GM23338 (cell line): ENCODE measurements at regions not wholly inside any gene's neighbourhood (a gene's known extent, or its start where the extent isn't known, plus 50 kb on each side); places are given as distances from the start of the nearest gene placed in this dataset.
A peak's percentile ranks its signal among the peaks of the same experiment; 100 is the strongest.

Source experiments
- ATAC-seq: fragments of 200-7000 bp; cut with Tn5 transposase; 3 replicates; pipeline ENCODE4 v1.9.1; 2020
- DNase-seq: peaks from one replicate; pipeline ENCODE4 v3.0.0-alpha.2; 2015; ENCODE audit warnings: low spot score
- H2AFZ ChIP-seq: fragments of 200-600 bp; sonication (generic); 2 replicates; pipeline ENCODE4 v1.8.0; 2016; ENCODE audit warnings: antibody characterized with exemption, mild to moderate bottlenecking, moderate library complexity
- H3F3A ChIP-seq: fragments of 200-600 bp; sonication (generic); replicated peaks from 2 replicates; pipeline ENCODE4 v1.8.0; 2017; ENCODE audit warnings: antibody characterized with exemption, mixed run types, low read depth
- H3K27ac ChIP-seq: fragments of 200-600 bp; sonication (generic); 2 replicates; pipeline ENCODE4 v1.6.1; 2016; ENCODE audit warnings: low read depth
- H3K27me3 ChIP-seq: fragments of 200-600 bp; sonication (generic); 2 replicates; pipeline ENCODE4 v1.8.0; 2016; ENCODE audit warnings: mild to moderate bottlenecking, mixed run types, moderate library complexity; ENCODE audit not compliant: insufficient read depth
- H3K36me3 ChIP-seq: fragments of 200-600 bp; sonication (generic); 2 replicates; pipeline ENCODE4 v1.8.0; 2016; ENCODE audit warnings: mild to moderate bottlenecking; ENCODE audit not compliant: insufficient read depth
- H3K4me1 ChIP-seq: fragments of 200-600 bp; sonication (generic); 2 replicates; pipeline ENCODE4 v1.8.0; 2016; ENCODE audit warnings: mild to moderate bottlenecking, moderate library complexity; ENCODE audit not compliant: insufficient read depth
- H3K4me2 ChIP-seq: fragments of 200-600 bp; sonication (generic); 2 replicates; pipeline ENCODE4 v1.7.1; 2017; ENCODE audit warnings: mixed run types
- H3K4me3 ChIP-seq: fragments of 200-600 bp; sonication (generic); 2 replicates; pipeline ENCODE4 v1.6.1; 2016; ENCODE audit warnings: mixed run types
- H3K79me2 ChIP-seq: fragments of 200-600 bp; sonication (generic); replicated peaks from 2 replicates; pipeline ENCODE4 v1.8.0; 2017; ENCODE audit warnings: mild to moderate bottlenecking; ENCODE audit not compliant: insufficient read depth
- H3K9me2 ChIP-seq: fragments of 200-600 bp; sonication (generic); 2 replicates; pipeline ENCODE4 v1.8.0; 2017; ENCODE audit not compliant: insufficient read depth
- H4K20me1 ChIP-seq: fragments of 200-600 bp; sonication (generic); replicated peaks from 2 replicates; pipeline ENCODE4 v1.8.0; 2017; ENCODE audit warnings: mild to moderate bottlenecking; ENCODE audit not compliant: insufficient read depth
- H3K27ac Mint-ChIP-seq: 2 replicates; pipeline ENCODE4 v1.8.0; 2020; ENCODE audit warnings: inconsistent platforms, mild to moderate bottlenecking, moderate library complexity, mixed read lengths
- H3K27me3 Mint-ChIP-seq: 3 replicates; pipeline ENCODE4 v1.8.0; 2022; ENCODE audit warnings: low read depth, mild to moderate bottlenecking, moderate library complexity, mixed read lengths, inconsistent platforms; ENCODE audit not compliant: insufficient read depth, poor library complexity
- H3K36me3 Mint-ChIP-seq: 3 replicates; pipeline ENCODE4 v1.8.0; 2021; ENCODE audit warnings: low read depth, mild to moderate bottlenecking, inconsistent platforms, moderate library complexity, mixed read lengths
- H3K4me1 Mint-ChIP-seq: 3 replicates; pipeline ENCODE4 v1.8.0; 2020; ENCODE audit warnings: mild to moderate bottlenecking, inconsistent platforms, mixed read lengths
- H3K4me3 Mint-ChIP-seq: 3 replicates; pipeline ENCODE4 v1.8.0; 2021; ENCODE audit warnings: moderate library complexity, mild to moderate bottlenecking, inconsistent platforms, mixed read lengths
- H3K9me3 Mint-ChIP-seq: 3 replicates; pipeline ENCODE4 v1.8.0; 2020; ENCODE audit warnings: moderate library complexity, mild to moderate bottlenecking, inconsistent platforms, mixed read lengths
- CREB1 ChIP-seq: fragments of 250-450 bp; sonication (Bioruptor Pico); IDR thresholded peaks from 2 replicates; pipeline ENCODE4 v1.5.0; 2020; ENCODE audit warnings: low read depth, mild to moderate bottlenecking, moderate library complexity
- CTCF ChIP-seq, 2 experiments: fragments of 200-600 bp in 1 of 2; sonication (generic) in 1 of 2; conservative IDR thresholded peaks; 2 replicates each; pipeline versions ENCODE4 v1.5.1 to v1.6.1; 2016 to 2017; ENCODE audit warnings: antibody characterized with exemption in 2 of 2, low read depth in 2 of 2, mild to moderate bottlenecking in 2 of 2, moderate library complexity in 1 of 2
- EZH2 ChIP-seq: fragments of 200-600 bp; sonication (generic); IDR thresholded peaks from one replicate; pipeline ENCODE4 v1.8.0; 2017; ENCODE audit warnings: antibody characterized with exemption, mild to moderate bottlenecking, low read depth; ENCODE audit not compliant: unreplicated experiment
- EZH2phosphoT487 ChIP-seq: fragments of 200-600 bp; sonication (generic); IDR thresholded peaks from one replicate; pipeline ENCODE4 v1.8.1; 2018; ENCODE audit warnings: antibody characterized with exemption; ENCODE audit not compliant: unreplicated experiment
- JUNB ChIP-seq: IDR thresholded peaks from one replicate; pipeline ENCODE4 v1.6.1; 2016; ENCODE audit warnings: antibody characterized with exemption; ENCODE audit not compliant: unreplicated experiment
- NANOG ChIP-seq: IDR thresholded peaks from 2 replicates; pipeline ENCODE4 v1.6.1; 2016; ENCODE audit warnings: antibody characterized with exemption, borderline replicate concordance
- REST ChIP-seq: IDR thresholded peaks from one replicate; pipeline ENCODE4 v1.6.1; 2018; ENCODE audit warnings: antibody characterized with exemption; ENCODE audit not compliant: unreplicated experiment
- STAT1 ChIP-seq: IDR thresholded peaks from one replicate; pipeline ENCODE4 v1.6.1; 2016; ENCODE audit warnings: antibody characterized with exemption; ENCODE audit not compliant: unreplicated experiment
- ZNF114 ChIP-seq: fragments of 250-450 bp; sonication (Bioruptor Pico); IDR thresholded peaks from 2 replicates; pipeline ENCODE4 v1.5.0; 2020; ENCODE audit warnings: mild to moderate bottlenecking, moderate library complexity
- ZNF331 ChIP-seq: fragments of 250-450 bp; sonication (Bioruptor Pico); IDR thresholded peaks from 2 replicates; pipeline ENCODE4 v1.5.0; 2020; ENCODE audit warnings: low read depth, mild to moderate bottlenecking, moderate library complexity
- TF ChIP-seq, protein P1 (sequence below): IDR thresholded peaks from 2 replicates; pipeline ENCODE4 v1.6.1; 2016; ENCODE audit warnings: antibody characterized with exemption
- TF ChIP-seq, protein P2 (sequence below): fragments of 250-450 bp; sonication (Bioruptor Pico); IDR thresholded peaks from 2 replicates; pipeline ENCODE4 v1.5.0; 2020; ENCODE audit warnings: mild to moderate bottlenecking, moderate library complexity

GRCh38 chr4:114036426-114036825 lies 57.0 kb upstream of the ARSJ start:
- H4K20me1 ChIP-seq: no peaks in the 10 kb centered on the region
- no peak overlapping the region for H2AFZ ChIP-seq
- Mint-ChIP-seq H3K27me3 (no peaks in the 10 kb centered on the region), H3K36me3 (no peaks in the 10 kb centered on the region), H3K27ac (no peak overlapping the region), H3K9me3 (no peaks in the 10 kb centered on the region), H3K4me3 (no peak overlapping the region), H3K4me1 (no peaks in the 10 kb centered on the region)
- peak; percentile 41 for DNase-seq
- H3K27me3 ChIP-seq: no peaks in the 10 kb centered on the region
- no peaks in the 10 kb centered on the region for H3K79me2 ChIP-seq
- no peak overlapping the region for H3K27ac ChIP-seq
- H3K36me3 ChIP-seq: no peaks in the 10 kb centered on the region
- TF ChIP-seq EZH2phosphoT487: no peak
- TF ChIP-seq, protein P1, sequence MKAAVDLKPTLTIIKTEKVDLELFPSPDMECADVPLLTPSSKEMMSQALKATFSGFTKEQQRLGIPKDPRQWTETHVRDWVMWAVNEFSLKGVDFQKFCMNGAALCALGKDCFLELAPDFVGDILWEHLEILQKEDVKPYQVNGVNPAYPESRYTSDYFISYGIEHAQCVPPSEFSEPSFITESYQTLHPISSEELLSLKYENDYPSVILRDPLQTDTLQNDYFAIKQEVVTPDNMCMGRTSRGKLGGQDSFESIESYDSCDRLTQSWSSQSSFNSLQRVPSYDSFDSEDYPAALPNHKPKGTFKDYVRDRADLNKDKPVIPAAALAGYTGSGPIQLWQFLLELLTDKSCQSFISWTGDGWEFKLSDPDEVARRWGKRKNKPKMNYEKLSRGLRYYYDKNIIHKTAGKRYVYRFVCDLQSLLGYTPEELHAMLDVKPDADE: no peak
- no peak for TF ChIP-seq NANOG
- no peak for TF ChIP-seq CTCF (conservative IDR thresholded peaks at IDR 0.05; ENCODE audit: low read depth in 2 of 2)
- TF ChIP-seq JUNB: no peak
- no peak for TF ChIP-seq ZNF331 (CRISPR knock-in tag)
- no peak for TF ChIP-seq STAT1
- TF ChIP-seq REST: no peak
- TF ChIP-seq EZH2: no peak
- no peak for TF ChIP-seq ZNF114 (CRISPR knock-in tag)
- TF ChIP-seq, protein P2, sequence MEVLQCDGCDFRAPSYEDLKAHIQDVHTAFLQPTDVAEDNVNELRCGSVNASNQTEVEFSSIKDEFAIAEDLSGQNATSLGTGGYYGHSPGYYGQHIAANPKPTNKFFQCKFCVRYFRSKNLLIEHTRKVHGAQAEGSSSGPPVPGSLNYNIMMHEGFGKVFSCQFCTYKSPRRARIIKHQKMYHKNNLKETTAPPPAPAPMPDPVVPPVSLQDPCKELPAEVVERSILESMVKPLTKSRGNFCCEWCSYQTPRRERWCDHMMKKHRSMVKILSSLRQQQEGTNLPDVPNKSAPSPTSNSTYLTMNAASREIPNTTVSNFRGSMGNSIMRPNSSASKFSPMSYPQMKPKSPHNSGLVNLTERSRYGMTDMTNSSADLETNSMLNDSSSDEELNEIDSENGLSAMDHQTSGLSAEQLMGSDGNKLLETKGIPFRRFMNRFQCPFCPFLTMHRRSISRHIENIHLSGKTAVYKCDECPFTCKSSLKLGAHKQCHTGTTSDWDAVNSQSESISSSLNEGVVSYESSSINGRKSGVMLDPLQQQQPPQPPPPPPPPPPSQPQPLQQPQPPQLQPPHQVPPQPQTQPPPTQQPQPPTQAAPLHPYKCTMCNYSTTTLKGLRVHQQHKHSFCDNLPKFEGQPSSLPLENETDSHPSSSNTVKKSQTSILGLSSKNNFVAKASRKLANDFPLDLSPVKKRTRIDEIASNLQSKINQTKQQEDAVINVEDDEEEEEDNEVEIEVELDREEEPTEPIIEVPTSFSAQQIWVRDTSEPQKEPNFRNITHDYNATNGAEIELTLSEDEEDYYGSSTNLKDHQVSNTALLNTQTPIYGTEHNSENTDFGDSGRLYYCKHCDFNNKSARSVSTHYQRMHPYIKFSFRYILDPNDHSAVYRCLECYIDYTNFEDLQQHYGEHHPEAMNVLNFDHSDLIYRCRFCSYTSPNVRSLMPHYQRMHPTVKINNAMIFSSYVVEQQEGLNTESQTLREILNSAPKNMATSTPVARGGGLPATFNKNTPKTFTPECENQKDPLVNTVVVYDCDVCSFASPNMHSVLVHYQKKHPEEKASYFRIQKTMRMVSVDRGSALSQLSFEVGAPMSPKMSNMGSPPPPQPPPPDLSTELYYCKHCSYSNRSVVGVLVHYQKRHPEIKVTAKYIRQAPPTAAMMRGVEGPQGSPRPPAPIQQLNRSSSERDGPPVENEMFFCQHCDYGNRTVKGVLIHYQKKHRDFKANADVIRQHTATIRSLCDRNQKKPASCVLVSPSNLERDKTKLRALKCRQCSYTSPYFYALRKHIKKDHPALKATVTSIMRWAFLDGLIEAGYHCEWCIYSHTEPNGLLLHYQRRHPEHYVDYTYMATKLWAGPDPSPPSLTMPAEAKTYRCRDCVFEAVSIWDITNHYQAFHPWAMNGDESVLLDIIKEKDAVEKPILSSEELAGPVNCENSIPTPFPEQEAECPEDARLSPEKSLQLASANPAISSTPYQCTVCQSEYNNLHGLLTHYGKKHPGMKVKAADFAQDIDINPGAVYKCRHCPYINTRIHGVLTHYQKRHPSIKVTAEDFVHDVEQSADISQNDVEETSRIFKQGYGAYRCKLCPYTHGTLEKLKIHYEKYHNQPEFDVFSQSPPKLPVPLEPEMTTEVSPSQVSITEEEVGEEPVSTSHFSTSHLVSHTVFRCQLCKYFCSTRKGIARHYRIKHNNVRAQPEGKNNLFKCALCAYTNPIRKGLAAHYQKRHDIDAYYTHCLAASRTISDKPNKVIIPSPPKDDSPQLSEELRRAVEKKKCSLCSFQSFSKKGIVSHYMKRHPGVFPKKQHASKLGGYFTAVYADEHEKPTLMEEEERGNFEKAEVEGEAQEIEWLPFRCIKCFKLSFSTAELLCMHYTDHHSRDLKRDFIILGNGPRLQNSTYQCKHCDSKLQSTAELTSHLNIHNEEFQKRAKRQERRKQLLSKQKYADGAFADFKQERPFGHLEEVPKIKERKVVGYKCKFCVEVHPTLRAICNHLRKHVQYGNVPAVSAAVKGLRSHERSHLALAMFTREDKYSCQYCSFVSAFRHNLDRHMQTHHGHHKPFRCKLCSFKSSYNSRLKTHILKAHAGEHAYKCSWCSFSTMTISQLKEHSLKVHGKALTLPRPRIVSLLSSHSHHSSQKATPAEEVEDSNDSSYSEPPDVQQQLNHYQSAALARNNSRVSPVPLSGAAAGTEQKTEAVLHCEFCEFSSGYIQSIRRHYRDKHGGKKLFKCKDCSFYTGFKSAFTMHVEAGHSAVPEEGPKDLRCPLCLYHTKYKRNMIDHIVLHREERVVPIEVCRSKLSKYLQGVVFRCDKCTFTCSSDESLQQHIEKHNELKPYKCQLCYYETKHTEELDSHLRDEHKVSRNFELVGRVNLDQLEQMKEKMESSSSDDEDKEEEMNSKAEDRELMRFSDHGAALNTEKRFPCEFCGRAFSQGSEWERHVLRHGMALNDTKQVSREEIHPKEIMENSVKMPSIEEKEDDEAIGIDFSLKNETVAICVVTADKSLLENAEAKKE (CRISPR knock-in tag): no peak
- no peak for TF ChIP-seq CREB1
- no peak overlapping the region for H3K4me2 ChIP-seq
- no peaks in the 10 kb centered on the region for H3K4me1 ChIP-seq
- ATAC-seq: no peak
- H3K4me3 ChIP-seq: no peak overlapping the region
- no peaks in the 10 kb centered on the region for H3F3A ChIP-seq
- H3K9me2 ChIP-seq: no peaks in the 10 kb centered on the region
